ENCODE measurements at regions not wholly inside any gene's neighbourhood (a gene's known extent, or its start where the extent isn't known, plus 50 kb on each side); places are given as distances from the start of the nearest gene placed in this dataset.

DNA sequence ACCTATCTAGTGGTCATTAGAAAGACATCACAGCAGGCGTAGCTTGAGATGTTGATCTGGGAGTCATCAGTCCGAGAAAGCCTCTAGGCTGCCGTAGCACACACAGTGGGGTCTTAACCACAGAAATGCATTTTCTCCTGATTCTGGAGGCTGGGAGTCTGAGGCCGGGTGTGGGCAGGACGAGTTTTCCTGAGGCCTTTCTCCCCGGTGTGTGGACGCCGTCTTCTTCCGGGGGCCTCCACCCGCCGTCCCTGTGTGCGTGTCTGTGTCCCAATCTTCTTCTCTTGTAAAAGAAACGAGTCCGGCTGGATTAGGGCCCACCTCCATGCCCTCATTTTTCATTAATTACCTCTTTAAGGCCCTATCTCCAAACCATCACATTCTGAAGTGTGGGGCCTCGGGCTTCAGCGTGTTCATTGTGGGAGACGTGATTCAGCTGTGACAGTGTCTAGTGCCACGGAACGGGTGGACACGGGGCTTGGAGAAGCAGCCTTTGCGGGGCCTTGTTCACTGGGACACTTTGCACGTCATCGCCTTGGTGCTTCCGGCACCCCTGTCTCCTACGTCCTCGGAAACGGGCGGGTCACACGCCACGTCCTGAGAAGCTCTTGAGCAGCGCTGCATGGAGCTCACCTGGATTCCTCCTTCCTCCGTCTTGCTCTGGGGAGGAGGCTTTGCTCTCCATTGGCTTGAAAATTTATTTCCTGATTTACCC is 208.9 kb upstream of the SOX1 start:
- no peak overlapping the region for H3K9ac ChIP-seq (ENCODE audit: low read depth, low read length)
- H3K36me3 ChIP-seq (ENCODE audit: insufficient read depth, low read length): no peaks in the 10 kb centered on the region
- H3K9me3 ChIP-seq (ENCODE audit: control insufficient read depth, insufficient read depth, low read length): no peaks in the 10 kb centered on the region

DNA sequence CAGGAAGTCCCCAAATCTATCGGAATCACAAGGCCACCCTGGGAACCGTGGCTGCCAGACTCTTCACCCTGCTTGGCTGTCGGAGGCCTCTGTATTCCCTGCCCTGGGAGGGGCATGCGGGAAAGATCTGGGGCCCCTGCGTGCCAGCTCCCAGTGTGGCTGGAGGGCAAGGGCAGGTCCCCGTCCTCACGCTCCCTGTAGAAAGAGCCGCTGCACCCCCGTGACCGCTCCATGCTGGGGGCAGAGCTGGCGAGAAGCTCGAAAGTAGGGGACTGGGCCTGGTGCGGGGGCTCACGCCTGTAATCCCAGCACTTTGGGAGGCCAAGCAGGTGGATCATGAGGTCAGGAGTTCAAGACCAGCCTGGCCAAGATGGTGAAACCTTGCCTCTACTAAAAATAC is 208.4 kb upstream of the SOX1 start:
- H3K4me1 ChIP-seq (ENCODE audit: insufficient read depth, low read length): no peaks in the 10 kb centered on the region
- H3K36me3 ChIP-seq (ENCODE audit: insufficient read depth, low read length): no peaks in the 10 kb centered on the region
- no peaks in the 10 kb centered on the region for H3K9me3 ChIP-seq (ENCODE audit: control insufficient read depth, insufficient read depth, low read length)
- H3K9ac ChIP-seq (ENCODE audit: low read depth, low read length): no peak overlapping the region

More for the DNA sequence above, 208.9 kb upstream of the SOX1 start:
- H3K4me1 ChIP-seq (ENCODE audit: insufficient read depth, low read length): no peaks in the 10 kb centered on the region

DNA sequence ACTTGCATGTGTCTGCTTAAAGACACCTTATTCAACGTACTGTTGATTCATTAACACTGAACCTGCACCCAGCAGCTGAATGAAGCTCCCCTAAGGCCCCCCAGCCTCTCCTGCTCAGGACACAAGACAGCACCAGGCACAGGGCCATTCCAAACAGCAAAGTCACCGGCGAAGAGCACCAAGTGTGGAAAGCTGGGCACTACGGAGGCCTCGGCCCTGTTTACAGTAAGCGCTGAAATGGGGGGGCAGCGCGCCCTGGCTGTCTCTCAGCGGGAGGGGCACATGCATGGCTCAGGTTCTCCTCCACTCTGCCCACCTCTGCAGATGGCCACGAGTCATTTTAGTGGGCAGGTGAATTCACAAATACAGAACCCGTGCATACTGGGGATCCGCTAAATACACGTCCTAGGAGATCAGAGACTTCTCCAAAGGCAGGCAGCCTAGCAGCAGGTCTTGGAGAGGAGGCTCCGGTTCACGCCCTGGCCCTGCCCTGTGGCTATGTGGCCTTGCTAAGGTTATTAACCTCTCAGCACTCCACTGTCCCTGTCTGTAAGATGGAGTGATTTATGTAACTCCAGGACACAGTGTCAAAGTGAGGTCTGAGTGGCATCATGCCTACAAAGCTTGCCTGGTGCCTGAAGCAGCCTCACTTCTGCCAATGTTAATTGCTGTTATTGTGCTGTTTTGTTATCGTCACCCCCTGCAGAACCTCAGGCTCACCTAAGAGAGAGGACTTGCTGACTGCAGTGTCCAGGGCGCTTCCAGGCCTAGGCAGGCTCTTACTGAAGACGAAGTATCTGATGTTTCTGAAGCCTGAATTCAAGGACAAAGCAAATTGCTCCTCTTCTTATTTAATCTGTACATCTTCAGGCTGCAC is 207.4 kb upstream of the SOX1 start:
- Histone ChIP-seq H3K36me3 (ENCODE audit: insufficient read depth, low read length) (no peaks in the 10 kb centered on the region), H3K9me3 (ENCODE audit: control insufficient read depth, insufficient read depth, low read length) (no peaks in the 10 kb centered on the region), H3K4me1 (ENCODE audit: insufficient read depth, low read length) (no peaks in the 10 kb centered on the region), H3K9ac (ENCODE audit: low read depth, low read length) (no peak overlapping the region)

DNA sequence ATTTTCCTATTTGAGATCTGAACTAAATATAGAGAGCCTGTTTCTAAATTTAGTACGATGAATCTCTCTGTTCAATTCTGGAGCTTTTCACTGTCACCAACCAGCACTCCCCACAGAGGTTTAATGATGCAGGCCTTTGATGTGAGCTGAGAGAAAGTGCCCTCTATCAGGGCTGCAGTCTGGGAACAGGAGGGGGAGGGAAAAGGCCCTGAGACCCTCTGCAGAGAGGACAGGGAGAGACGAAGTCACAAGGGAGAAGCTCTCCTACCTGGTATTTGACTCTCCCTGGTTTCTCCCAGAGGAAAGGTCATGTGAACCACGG is 206.8 kb upstream of the SOX1 start:
- Histone ChIP-seq H3K9me3 (ENCODE audit: control insufficient read depth, insufficient read depth, low read length) (no peaks in the 10 kb centered on the region), H3K4me1 (ENCODE audit: insufficient read depth, low read length) (no peaks in the 10 kb centered on the region), H3K36me3 (ENCODE audit: insufficient read depth, low read length) (no peaks in the 10 kb centered on the region), H3K9ac (ENCODE audit: low read depth, low read length) (no peak overlapping the region)

DNA sequence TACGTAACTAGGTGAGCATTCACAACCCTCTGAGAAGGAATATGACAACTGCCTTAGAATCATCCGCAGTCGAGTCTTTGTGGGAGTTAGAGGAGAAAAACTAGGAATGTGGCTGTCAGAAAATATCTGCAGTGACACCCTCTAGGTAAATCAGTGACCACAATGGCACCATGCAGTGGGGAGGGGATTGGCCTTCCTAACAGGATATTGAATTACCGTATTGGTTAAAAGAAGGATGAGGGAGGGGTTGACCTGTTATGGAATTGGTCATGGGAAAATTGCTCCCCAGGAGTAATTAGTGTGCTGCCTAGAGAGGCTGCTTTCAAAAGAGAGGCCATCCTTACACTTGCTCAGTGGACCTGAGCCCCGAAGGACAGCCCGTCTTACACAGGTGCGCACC is 205.6 kb upstream of the SOX1 start:
- H3K9me3 ChIP-seq (ENCODE audit: control insufficient read depth, insufficient read depth, low read length): no peaks in the 10 kb centered on the region
- H3K9ac ChIP-seq (ENCODE audit: low read depth, low read length): no peak overlapping the region
- H3K4me1 ChIP-seq (ENCODE audit: insufficient read depth, low read length): no peaks in the 10 kb centered on the region
- H3K36me3 ChIP-seq (ENCODE audit: insufficient read depth, low read length): no peaks in the 10 kb centered on the region

DNA sequence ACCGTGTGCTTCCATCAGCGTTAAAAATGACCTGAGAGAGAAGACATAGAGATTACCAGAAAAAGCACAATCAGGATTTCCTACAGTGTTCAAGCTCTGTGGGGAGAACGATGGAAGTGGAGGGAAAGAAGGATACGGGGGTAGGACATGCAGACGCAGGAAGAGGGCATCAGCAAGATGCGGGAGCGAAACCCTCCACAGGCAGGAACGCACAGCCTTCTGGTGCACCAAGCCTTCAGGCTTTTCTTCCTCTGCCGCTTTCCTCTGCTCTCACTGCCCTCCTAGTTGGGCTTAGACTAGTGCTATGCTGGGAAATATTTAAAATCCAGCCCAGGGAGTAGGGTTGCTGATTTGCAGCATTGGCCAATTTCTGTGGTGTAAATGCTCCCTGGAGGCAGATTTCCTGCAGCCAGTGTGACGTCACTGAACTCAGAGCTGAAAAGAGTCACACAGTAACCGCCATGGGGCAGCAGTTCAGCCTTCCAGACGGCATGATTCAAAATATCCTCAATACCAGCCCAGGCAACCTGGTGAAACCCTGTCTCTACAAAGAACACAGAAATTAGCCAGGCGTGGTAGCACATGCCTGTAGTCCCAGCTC is 205.1 kb upstream of the SOX1 start:
- Histone ChIP-seq H3K9ac (ENCODE audit: low read depth, low read length) (no peak overlapping the region), H3K9me3 (ENCODE audit: control insufficient read depth, insufficient read depth, low read length) (no peaks in the 10 kb centered on the region), H3K36me3 (ENCODE audit: insufficient read depth, low read length) (no peaks in the 10 kb centered on the region), H3K4me1 (ENCODE audit: insufficient read depth, low read length) (no peaks in the 10 kb centered on the region)

DNA sequence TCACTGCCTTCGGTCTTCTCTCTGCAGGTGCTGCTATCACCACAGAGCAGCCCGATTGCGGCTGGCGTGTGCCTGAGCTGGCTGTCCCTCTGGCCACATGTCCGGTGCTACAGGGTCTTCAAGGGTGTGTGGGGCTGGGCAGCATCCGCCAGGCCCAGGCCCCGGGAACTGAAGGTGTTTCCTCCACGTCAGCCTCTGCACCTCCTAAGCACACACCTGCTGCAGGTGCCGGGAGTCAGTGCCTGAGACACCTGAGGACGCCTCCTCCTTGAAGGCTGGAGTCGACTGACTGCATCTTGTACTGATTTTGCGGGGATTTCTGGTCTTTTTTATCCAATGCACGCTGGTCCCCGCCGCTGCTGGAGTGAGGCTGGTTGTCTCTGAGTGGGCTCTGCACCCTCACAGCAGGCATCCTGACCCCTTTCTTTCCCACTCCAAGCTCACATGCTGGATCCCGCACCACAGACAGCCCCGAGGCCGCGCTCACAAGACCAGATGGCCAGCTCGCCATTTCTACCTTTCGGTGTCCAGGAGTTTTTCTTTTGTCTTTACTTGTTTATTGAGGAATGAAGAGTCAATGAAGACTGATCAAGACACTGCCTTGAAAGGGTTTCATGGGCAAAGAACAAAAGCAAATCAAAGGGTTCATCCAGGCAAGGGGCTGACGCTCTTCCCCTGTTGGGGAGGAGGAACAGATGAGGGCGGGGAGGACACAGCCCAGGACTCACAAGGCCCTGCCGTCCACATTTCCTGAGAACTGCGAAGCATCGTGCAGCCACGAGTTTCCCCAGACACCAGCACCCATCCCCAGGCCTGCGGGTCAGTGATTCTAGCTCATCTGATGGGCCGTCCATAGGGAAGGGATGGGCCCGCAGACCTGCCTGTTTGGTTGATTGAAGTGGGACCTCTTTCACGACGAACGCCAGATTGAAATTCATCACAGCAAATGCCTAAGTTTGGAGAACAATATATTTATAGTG is 203.8 kb upstream of the SOX1 start:
- no peaks in the 10 kb centered on the region for H3K9me3 ChIP-seq (ENCODE audit: control insufficient read depth, insufficient read depth, low read length)
- no peaks in the 10 kb centered on the region for H3K4me1 ChIP-seq (ENCODE audit: insufficient read depth, low read length)
- H3K9ac ChIP-seq (ENCODE audit: low read depth, low read length): no peak overlapping the region
- H3K36me3 ChIP-seq (ENCODE audit: insufficient read depth, low read length): no peaks in the 10 kb centered on the region

DNA sequence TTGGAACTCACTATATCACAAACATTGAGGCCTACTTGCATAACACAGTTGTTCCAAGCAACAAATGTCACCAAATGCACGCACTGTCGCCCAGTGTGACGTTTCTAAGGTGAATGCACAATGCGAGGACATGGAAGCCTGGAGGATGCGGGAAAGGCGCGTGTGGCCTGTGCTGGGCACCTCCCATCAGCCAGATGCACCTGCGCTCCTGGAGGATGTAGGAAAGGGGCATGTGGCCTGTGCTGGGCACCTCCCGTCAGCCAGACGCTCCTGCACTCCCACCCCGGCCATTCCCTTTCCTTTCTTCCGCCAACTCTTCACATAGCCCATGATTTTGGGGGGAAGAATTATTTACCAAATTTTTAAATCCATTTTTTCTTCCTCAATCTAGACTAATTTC is 202.4 kb upstream of the SOX1 start:
- H3K36me3 ChIP-seq (ENCODE audit: insufficient read depth, low read length): no peaks in the 10 kb centered on the region
- H3K9me3 ChIP-seq (ENCODE audit: control insufficient read depth, insufficient read depth, low read length): no peaks in the 10 kb centered on the region
- H3K9ac ChIP-seq (ENCODE audit: low read depth, low read length): no peak overlapping the region
- H3K4me1 ChIP-seq (ENCODE audit: insufficient read depth, low read length): no peaks in the 10 kb centered on the region

DNA sequence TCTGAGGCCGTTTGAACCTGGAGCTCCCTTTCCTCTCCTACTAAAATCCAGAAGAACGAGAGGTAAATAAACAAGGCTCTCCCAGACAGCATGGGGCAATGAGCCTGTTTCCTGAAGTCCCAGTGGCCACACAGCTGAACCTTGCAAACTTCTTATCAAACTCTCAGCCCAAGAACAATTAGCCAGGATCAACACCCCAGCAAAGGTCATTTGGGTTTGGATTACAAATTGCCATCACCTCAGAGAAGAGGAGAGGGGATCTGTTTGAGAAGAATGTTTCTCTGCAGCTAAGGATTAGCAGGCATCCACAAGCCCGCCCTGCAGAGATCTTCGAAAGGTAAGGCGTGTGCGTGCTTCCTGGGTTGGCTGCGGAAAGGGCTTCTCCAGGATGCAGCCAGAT is 201.9 kb upstream of the SOX1 start:
- H3K9me3 ChIP-seq (ENCODE audit: control insufficient read depth, insufficient read depth, low read length): no peaks in the 10 kb centered on the region
- H3K36me3 ChIP-seq (ENCODE audit: insufficient read depth, low read length): no peaks in the 10 kb centered on the region
- no peaks in the 10 kb centered on the region for H3K4me1 ChIP-seq (ENCODE audit: insufficient read depth, low read length)
- no peak overlapping the region for H3K9ac ChIP-seq (ENCODE audit: low read depth, low read length)

DNA sequence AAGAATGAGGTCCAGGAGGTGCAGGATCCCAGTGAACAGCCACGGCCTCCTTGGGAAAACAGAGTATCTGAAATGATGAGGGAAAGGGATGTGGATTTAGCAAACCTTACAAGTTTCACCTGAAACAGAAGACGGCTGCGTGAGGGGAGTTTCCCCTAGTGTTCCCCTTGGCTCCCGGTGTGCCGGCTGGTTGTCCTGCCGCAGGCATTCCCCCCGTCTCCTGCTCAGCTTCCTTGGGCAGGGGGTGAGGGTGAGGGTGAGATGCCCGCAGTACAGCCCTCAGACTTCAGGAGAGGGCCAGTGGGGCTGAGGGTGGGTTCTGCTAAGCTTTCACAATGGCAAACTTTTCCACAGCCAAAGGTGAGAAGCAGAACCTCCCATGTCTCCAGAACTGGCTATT is 201.1 kb upstream of the SOX1 start:
- no peaks in the 10 kb centered on the region for H3K36me3 ChIP-seq (ENCODE audit: insufficient read depth, low read length)
- H3K9ac ChIP-seq (ENCODE audit: low read depth, low read length): no peak overlapping the region
- H3K9me3 ChIP-seq (ENCODE audit: control insufficient read depth, insufficient read depth, low read length): no peaks in the 10 kb centered on the region
- no peaks in the 10 kb centered on the region for H3K4me1 ChIP-seq (ENCODE audit: insufficient read depth, low read length)

DNA sequence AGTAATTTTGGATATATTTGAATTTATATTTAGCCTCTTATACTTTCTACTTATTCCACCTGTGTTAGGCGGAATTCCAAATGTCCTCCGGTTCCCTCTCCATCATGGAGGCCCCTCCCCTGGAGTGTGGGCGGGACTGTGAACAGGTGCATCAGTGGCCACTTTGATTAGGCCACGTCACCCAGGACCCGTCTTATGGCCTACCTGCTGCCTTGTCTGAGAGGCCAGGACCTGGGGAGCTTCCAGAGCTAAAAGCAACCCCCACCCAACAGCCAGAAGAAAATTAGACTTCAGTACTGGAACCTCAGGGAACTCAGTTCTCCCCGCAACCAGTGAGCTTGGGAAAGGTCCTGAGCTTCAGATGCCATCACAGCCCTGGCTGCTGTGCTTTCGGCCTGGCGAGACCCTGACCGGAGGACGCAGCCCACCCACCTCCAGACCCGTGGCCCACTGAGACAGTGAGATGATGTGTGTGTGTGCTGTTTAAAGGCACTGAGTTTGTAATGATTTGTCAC is 200.2 kb upstream of the SOX1 start:
- H3K4me1 ChIP-seq (ENCODE audit: insufficient read depth, low read length): no peaks in the 10 kb centered on the region
- H3K36me3 ChIP-seq (ENCODE audit: insufficient read depth, low read length): no peaks in the 10 kb centered on the region
- H3K9ac ChIP-seq (ENCODE audit: low read depth, low read length): no peak overlapping the region
- no peaks in the 10 kb centered on the region for H3K9me3 ChIP-seq (ENCODE audit: control insufficient read depth, insufficient read depth, low read length)

DNA sequence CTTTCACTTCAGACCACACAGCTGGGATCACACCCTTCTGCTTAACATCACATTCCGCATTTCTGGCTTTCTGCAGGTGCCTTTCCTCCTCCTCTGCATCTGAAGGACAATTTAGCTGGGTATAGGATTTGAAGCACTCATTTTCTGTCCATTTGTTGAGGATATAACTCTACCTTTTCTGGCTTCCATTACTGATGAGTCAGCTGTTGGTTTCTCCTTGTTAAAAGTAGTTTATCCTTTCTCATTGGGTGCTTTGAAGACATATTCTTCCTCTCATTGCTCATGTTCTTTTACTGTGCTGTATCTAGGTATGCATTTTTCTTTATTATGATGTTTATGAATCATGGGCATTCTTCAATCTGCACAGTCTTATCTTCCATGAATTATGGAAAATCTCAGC is 199.3 kb upstream of the SOX1 start:
- Histone ChIP-seq H3K9ac (ENCODE audit: low read depth, low read length) (no peak overlapping the region), H3K4me1 (ENCODE audit: insufficient read depth, low read length) (no peaks in the 10 kb centered on the region), H3K36me3 (ENCODE audit: insufficient read depth, low read length) (no peaks in the 10 kb centered on the region), H3K9me3 (ENCODE audit: control insufficient read depth, insufficient read depth, low read length) (no peaks in the 10 kb centered on the region)

DNA sequence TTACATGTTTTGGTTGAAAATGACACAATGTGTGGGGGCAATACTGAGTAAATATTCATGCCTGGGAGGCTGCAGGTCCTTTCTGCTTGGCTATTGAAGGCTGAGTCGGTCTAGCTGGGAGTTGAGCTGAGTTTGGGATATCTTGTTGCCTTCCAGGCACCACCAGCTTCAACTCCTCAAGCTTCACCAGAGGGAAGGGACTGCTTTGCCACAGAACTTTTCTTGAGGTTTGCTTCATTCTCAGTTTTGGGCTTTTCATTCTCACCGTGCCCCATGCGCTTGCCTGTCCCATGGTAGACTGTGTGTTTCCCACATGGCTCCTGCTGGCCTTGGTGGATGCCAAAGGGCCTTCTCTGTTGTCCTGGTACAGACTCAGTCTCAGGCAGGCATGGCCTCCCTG is 198.2 kb upstream of the SOX1 start:
- H3K9ac ChIP-seq (ENCODE audit: low read depth, low read length): no peak overlapping the region
- no peaks in the 10 kb centered on the region for H3K4me1 ChIP-seq (ENCODE audit: insufficient read depth, low read length)
- no peaks in the 10 kb centered on the region for H3K9me3 ChIP-seq (ENCODE audit: control insufficient read depth, insufficient read depth, low read length)
- H3K36me3 ChIP-seq (ENCODE audit: insufficient read depth, low read length): no peaks in the 10 kb centered on the region
